GM21526 (cell line): ENCODE measurements at regions not wholly inside any gene's neighbourhood (a gene's known extent, or its start where the extent isn't known, plus 50 kb on each side); places are given as distances from the start of the nearest gene placed in this dataset.

Source experiments
- ATAC-seq: cut with Tn5 transposase; IDR thresholded peaks from one replicate; pipeline ENCODE4 v1.9.1; 2021; ENCODE audit warnings: moderate library complexity; ENCODE audit not compliant: unreplicated experiment, low FRiP score

DNA sequence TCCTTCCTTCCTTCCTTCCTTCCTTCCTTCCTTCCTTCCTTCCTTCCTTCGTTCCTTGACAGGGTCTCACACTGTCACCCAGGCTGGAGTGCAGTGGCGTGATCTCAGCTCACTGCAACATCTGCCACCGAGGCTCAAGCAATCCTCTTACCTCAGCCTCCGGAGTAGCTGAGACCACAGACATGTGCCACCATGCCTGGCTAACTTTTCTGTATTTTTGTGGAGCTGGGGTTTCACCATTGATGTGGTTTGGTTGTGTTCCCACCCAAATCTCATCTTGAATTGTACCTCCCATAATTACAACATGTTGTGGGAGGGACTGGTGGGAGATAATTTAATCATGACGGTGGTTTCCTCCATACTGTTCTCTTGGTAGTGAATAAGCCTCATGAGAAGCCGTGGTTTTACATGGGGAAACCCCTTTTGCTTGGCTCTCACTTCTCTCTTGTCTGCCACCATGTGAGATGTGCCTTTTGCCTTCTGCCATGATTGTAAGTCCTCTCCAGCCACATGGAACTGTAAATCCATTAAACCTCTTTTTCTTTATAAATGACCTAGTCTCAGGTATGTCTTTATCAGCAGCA is 90.3 kb upstream of the MPHOSPH6 start:
- no peak for ATAC-seq

GRCh38 chr16:82259731-82260130 is 89.7 kb upstream of the MPHOSPH6 start:
- ATAC-seq: no peak

GRCh38 chr16:82257990-82258389 is 88.0 kb upstream of the MPHOSPH6 start:
- no peak for ATAC-seq

- ATAC-seq: no peak
Observed at GRCh38 chr16:82252582-82252981, 82.6 kb upstream of the MPHOSPH6 start.

DNA sequence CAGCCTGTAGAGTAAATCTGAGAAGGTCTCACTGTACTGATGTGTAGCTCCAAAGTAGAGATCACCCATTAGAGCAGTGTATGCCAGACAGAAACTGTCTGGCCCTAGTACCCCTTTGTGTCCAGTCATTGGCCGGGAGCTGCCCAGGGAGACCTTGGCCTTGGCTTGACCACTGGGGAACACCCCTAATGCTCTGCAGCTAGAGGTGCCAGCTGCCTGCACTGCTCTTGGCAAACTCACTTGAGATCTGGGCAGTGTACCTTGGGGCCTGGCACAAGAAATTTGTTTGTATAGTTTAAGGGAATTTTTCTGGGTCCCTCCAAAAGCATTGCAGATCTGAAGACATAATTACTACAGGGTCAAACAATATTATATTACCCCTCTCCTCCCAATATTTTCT is 78.7 kb upstream of the MPHOSPH6 start:
- ATAC-seq: no peak

DNA sequence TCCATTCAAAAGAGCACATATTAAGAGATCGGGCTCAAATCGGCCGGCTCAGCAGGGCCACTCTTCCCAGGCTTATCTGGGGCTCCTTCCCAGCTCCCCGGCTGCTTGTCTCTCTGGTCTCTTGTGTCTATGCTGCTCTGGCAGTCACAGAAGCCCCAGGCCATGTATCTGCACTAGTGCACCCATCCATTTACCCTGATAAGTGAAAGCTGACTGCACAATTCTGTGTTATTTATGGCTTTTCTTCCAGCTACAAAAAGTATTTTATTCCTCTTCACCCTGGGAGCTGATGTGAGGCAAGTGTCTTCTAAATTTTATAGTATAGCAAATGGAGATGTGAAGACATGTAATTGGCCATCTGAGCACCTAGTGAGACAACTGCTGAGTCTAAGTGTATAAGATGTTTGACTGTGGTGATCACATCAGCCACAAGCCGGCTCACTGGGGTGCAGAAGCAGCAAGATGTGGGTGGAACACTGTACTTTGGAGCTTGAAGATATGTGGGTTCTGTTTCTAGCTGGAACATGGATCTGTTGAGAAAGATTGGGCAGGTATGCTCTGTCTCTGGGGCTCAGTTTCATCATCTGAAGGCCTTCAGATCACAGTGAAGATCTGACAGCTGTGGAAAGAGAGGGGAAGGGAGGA is 78.1 kb upstream of the MPHOSPH6 start:
- no peak for ATAC-seq

DNA sequence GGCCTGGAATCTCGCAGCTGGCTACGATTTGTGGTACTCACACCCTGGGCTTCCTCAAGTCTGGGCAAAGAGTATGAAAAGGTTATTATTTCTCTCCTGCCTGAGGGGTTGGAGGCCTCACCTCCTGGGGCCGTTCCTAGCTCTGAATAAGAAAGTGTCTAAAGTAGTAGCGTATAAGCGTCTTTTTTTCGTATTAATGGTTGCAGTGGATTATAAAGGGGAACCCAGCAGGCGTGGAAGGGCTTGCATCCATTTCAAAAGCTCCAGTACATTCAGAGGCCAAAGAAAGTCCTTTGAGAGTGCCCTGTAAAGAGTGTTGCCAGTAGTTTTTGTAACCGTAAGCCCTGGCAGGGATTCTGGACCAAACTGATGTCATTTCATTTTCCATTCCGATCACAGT is 72.2 kb upstream of the MPHOSPH6 start:
- no peak for ATAC-seq

DNA sequence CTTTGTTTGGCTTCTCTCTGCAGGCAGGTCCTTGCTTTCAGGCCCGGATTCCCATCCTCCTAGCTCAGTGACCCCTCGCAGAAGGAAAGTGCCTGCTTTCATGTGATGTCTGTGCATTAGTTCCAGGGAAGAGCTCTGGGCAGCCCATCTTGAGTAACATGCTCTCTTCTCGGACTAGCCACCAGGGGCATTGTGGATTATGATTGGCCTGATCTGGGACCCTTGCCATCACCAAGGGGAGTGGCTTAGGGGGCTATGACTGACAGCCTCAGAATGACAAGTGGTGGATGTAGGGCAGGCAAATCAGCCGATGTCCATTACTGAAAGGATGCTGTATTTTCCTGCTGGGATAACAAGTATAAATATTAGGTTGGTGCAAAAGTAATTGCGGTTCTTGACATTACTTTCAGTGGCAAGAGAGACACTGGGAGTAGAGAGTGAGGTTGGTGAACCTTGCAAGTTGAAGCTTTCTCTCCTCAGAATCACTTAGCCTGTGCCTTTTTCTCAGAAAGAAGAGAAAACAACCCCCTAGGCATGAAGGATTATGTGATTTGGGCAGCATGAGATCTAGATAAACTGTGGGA is 71.5 kb upstream of the MPHOSPH6 start:
- no peak for ATAC-seq

DNA sequence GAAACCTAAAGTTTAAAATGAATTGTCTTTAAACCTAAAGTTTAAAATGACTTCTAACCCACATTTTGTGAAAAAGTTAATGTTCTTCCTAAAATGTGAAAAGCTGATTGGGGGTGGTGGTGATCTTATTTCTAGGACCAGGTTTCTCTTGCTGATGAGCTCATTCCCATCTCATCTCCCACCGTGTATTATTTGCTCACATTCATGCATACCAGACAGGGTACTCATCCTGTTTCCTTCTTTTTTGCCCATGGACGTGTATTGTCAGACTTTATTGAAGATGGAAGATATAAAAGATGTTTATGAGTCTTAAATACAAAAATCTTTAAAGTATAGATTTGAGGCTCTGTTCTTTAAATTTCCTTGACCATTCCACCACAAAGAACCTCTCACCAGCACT is 70.1 kb upstream of the MPHOSPH6 start:
- ATAC-seq: no peak

GRCh38 chr16:82236875-82237274 is 66.9 kb upstream of the MPHOSPH6 start:
- ATAC-seq: no peak

DNA sequence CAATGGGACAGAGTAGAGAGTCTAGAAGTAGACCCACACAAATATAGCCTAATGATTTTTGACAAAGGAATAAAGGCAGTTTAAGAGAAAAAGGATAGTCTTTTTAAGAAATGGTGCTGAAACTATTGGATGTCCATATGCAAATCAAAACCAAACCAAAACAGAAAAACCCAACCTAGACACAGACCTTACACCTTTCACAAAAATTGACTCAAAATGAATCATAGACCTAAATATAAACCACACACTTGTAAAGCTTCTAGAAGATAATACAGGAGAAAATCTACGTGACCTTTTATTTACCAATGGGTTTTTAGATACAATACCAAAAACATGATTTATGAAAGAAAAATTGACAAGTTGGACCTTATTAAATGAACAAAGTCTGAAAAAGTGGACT is 66.4 kb upstream of the MPHOSPH6 start:
- peak; percentile 58 for ATAC-seq

- no peak for ATAC-seq
Observed at GRCh38 chr16:82232806-82233205, 62.8 kb upstream of the MPHOSPH6 start.

DNA sequence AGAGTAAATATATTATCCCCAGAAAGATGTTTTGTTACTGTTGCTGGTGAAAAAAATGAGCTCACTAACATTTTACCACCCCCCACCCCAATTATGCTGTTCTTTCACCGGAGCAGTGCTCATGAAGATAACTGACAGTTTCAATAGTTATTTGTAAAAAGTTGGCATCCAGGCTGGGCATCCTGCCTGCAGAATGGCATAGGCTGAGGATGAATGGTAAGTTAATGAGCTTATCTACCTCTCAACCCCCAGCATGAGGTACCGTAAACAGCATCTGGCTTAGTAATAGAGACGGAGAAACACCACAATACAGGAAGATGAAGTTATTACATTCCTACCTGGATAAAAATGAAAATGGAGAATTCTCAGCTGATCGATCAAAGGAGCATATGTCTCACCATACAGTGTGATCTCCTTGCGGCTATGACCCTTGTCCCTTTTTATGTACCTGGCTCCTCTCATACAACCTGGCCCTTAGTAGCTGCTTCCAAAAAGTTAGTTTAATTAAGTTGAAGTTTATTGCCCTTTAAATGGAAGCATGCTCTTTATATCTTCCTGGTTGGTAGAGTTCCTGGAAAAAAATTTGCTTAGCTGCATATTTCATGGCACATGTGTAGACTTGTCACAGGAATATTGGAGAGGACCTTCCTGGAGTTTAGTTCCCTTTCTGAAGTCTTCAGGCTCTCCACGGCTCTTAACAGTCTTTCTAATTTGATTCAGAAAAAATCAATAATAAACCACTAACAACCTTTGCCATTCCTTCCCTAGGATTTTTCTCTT is 61.2 kb upstream of the MPHOSPH6 start:
- ATAC-seq: no peak

- ATAC-seq: no peak
Observed at GRCh38 chr16:82229800-82230619, 60.0 kb upstream of the MPHOSPH6 start.

DNA sequence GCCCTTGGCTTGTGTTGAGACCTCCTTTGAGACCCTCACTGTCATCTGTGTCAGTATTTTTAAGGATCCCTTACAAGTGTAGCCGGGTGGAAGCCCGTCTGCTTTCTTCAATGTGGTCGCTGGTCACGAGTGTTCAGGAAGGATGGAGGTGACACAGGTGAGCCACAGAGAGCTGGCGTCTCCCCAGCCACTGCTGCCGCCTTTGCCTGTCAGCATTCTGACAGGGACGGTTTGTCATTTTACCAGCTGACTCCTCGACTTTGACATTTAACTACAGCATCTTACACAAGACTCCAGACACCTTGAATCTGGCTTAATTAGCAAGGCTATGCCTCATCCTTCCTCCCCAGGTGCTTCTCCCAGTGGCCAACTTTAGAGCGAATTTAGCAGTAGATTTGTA is 56.3 kb upstream of the MPHOSPH6 start:
- no peak for ATAC-seq

DNA sequence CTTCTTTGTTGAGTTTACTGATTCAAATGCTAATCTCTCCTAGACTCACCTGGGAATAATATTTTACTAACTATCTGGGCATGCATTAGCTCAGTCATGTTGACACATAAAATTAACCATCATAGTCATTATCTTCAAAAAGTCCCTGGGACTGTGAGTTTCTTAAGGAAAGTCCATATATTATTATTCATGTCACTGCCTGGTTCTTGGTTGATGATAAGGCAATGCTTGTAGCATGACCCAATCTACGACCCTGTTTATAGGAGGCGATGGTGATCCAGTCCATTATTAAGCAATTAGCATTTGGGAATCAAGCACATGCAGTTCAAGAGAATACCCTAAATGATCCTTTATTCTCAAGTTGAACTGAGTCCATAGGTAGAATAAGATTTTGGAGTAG is 54.8 kb upstream of the MPHOSPH6 start:
- no peak for ATAC-seq

GRCh38 chr16:82220541-82220940 is 50.5 kb upstream of the MPHOSPH6 start:
- ATAC-seq: no peak
